ENCODE measurements at regions not wholly inside any gene's neighbourhood (a gene's known extent, or its start where the extent isn't known, plus 50 kb on each side); places are given as distances from the start of the nearest gene placed in this dataset.

GRCh38 chr2:222115296-222115695, 183.5 kb downstream of the PAX3 start:
- TF ChIP-seq CTCF (IDR thresholded peaks at IDR 0.05) = no peak
- no peak for TF ChIP-seq POLR2A (IDR thresholded peaks at IDR 0.05)
